Thoracic aorta (tissue), 2 donors: ENCODE measurements at regions not wholly inside any gene's neighbourhood (a gene's known extent, or its start where the extent isn't known, plus 50 kb on each side); places are given as distances from the start of the nearest gene placed in this dataset.
A peak's percentile ranks its signal among the peaks of the same experiment; 100 is the strongest.

Experiments
- ATAC-seq: fragments of 150-250 bp; one replicate; pipeline ENCODE4 v1.8.0; 2017; ENCODE audit warnings: low read depth; ENCODE audit not compliant: insufficient number of reproducible peaks, low FRiP score
- DNase-seq: peaks from one replicate; pipeline ENCODE4 v3.0.0-alpha.2; 2020; ENCODE audit warnings: low spot score
- H3K27ac ChIP-seq, 2 donors: fragments of 200-600 bp; sonication (generic); 1 replicate in 1 of 2; 2 replicates in 1 of 2; pipeline ENCODE4 v1.5.1; 2016; ENCODE audit warnings: mild to moderate bottlenecking in 2 of 2, moderate library complexity in 2 of 2
- H3K27me3 ChIP-seq: fragments of 200-600 bp; sonication (generic); replicated peaks from 2 replicates; pipeline ENCODE4 v1.6.0; 2016; ENCODE audit warnings: mild to moderate bottlenecking; ENCODE audit not compliant: insufficient read depth
- H3K36me3 ChIP-seq: fragments of 200-600 bp; sonication (generic); one replicate; pipeline ENCODE4 v1.5.1; 2016
- H3K4me1 ChIP-seq, 2 donors: fragments of 200-600 bp; sonication (generic); 1 replicate in 1 of 2; 2 replicates in 1 of 2; pipeline versions ENCODE4 v1.5.1 to v1.6.0; 2016; ENCODE audit warnings: low read depth in 2 of 2, mild to moderate bottlenecking in 1 of 2; ENCODE audit not compliant: control insufficient read depth in 1 of 2
- H3K4me3 ChIP-seq: fragments of 200-600 bp; sonication (generic); 2 replicates; pipeline ENCODE4 v1.5.1; 2016; ENCODE audit warnings: mild to moderate bottlenecking
- H3K9me3 ChIP-seq: fragments of 200-600 bp; sonication (generic); 2 replicates; pipeline ENCODE4 v1.5.1; 2016
- TF ChIP-seq, protein P1 (sequence below): fragments of 200-600 bp; sonication (generic); IDR thresholded peaks from one replicate; pipeline ENCODE4 v1.5.1; 2019; ENCODE audit warnings: antibody characterized with exemption

DNA sequence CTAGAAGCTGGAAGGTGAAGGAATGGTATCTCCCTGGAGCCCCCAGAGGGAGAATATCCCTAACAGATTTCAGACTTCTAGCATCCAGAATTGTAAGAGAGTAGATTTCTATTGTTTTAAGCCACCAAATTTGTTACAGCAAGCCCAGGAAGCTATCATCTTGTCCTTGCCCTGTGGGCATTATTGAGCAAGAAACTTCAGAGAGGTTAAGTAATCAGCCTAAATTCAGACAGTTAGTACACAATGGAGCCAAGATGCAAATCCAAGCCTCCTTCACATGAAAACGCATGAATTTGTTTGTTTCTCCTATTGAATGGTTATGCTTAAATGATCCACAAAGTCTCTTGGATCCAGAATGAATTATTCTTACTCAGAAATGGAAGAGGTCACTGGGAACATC, 55.2 kb upstream of the TRIB2 start:
- Histone ChIP-seq H3K27ac (no peak overlapping the region), H3K9me3 (peaks cover 5% of the 10 kb centered on the region), H3K4me3 (no peak overlapping the region), H3K36me3 (no peaks in the 10 kb centered on the region), H3K27me3 (no peaks in the 10 kb centered on the region), H3K4me1 (peaks cover 0 to 17% of the 10 kb centered on the region in 2 donors)
- no peak for ATAC-seq
- TF ChIP-seq, protein P1, sequence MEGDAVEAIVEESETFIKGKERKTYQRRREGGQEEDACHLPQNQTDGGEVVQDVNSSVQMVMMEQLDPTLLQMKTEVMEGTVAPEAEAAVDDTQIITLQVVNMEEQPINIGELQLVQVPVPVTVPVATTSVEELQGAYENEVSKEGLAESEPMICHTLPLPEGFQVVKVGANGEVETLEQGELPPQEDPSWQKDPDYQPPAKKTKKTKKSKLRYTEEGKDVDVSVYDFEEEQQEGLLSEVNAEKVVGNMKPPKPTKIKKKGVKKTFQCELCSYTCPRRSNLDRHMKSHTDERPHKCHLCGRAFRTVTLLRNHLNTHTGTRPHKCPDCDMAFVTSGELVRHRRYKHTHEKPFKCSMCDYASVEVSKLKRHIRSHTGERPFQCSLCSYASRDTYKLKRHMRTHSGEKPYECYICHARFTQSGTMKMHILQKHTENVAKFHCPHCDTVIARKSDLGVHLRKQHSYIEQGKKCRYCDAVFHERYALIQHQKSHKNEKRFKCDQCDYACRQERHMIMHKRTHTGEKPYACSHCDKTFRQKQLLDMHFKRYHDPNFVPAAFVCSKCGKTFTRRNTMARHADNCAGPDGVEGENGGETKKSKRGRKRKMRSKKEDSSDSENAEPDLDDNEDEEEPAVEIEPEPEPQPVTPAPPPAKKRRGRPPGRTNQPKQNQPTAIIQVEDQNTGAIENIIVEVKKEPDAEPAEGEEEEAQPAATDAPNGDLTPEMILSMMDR: no peak
- DNase-seq: no peak

DNA sequence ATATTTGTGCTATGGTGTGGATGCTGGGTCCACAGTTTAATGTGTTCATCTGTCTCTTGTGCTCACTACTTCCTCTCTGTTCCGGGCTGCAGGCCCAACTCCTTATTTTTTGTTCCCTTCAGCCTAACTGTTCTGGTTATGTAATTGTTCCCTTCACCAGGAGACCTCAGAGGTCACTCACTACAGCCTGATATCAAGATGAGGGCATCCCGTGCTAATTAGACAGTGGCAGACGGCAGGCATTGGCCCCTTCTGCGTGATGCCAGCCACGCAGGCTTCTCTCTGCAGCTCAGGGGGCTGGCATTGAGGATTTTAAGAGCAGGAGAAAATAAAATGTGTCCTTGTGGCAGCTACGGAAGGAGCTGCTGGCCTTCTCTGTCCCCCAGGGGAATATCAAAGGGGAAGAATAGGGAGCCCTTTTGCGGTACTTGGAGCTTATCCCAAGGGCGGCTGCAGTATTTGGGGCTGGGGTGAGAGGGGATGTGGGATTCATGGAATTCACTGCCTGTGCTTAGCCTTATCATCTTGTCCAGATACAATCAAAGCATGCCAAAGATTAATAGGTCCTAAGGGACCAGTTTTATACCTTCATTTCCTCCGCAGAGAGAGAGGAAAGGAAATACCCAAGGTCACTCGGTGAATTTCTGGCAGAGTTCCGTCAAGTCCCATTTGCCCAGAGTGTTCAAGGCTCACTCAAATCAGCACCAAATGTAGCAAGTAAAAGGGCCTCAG, 53.3 kb upstream of the TRIB2 start:
- H3K4me3 ChIP-seq: no peak overlapping the region
- peaks cover 0 to 17% of the 10 kb centered on the region in 2 donors for H3K4me1 ChIP-seq
- DNase-seq: no peak
- TF ChIP-seq, protein P1: no peak
- peaks cover 9% of the 10 kb centered on the region for H3K9me3 ChIP-seq
- peak; percentile 6 for ATAC-seq
- peak overlapping the region; percentile 35 to 52 for H3K27ac ChIP-seq
- no peaks in the 10 kb centered on the region for H3K36me3 ChIP-seq
- no peaks in the 10 kb centered on the region for H3K27me3 ChIP-seq

DNA sequence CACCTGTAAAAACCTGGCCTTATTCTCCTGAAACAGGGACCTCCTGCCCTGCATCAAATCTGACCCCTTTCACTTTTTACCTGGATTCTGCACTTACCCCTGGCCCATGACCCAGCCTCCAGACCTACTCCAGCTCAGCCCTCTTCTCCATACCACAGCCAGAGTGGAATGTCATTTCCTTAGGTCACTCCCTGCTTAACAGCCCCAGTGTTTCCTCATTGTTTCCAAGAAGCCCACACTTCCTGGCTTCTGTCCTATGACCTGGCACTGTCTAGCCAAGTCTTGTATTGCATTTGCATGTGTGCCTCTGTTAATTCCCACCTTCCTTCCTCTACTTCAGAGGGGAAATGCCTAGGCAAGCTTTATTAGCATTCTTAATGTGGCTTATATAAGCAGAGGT, 51.4 kb upstream of the TRIB2 start:
- no peaks in the 10 kb centered on the region for H3K36me3 ChIP-seq
- no peak for ATAC-seq
- peaks cover 0 to 17% of the 10 kb centered on the region in 2 donors for H3K4me1 ChIP-seq
- H3K27ac ChIP-seq: no peak overlapping the region
- peaks cover 9% of the 10 kb centered on the region for H3K9me3 ChIP-seq
- no peaks in the 10 kb centered on the region for H3K27me3 ChIP-seq
- no peak for DNase-seq
- TF ChIP-seq, protein P1: no peak
- H3K4me3 ChIP-seq: no peak overlapping the region

DNA sequence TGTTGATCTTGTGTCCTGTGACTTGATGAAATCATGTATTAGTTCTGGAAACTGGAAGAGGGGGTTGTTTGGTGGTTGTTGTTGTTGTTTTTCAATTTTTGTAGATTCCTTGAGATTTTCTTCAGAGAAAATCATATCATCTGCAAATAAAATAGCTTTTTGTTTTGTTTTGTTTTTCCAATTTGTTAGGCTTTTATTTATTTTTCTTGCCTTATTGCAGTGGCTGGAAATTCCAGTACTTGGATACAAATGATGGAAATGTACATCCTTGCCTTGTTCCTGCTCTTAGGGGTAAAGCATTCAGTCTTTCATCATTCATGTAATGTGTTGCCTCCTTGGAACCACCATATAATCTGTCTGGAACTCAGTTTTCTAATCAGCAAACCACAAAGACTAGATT, 50.3 kb upstream of the TRIB2 start:
- peaks cover 9% of the 10 kb centered on the region for H3K9me3 ChIP-seq
- ATAC-seq (no peak), DNase-seq (no peak)
- H3K36me3 ChIP-seq: no peaks in the 10 kb centered on the region
- no peaks in the 10 kb centered on the region for H3K27me3 ChIP-seq
- TF ChIP-seq, protein P1: no peak
- peaks cover 0 to 17% of the 10 kb centered on the region in 2 donors for H3K4me1 ChIP-seq
- no peak overlapping the region for H3K4me3 ChIP-seq
- H3K27ac ChIP-seq: no peak overlapping the region
